Large intestine (tissue), 3 donors: ENCODE measurements at regions not wholly inside any gene's neighbourhood (a gene's known extent, or its start where the extent isn't known, plus 50 kb on each side); places are given as distances from the start of the nearest gene placed in this dataset.

Experiments used
- DNase-seq, 2 donors: peaks; one replicate each; pipeline versions ENCODE4 v3.0.0 to v3.0.0-alpha.2; 2013
- H3K27ac ChIP-seq: one replicate; pipeline ENCODE4 v1.5.1; 2013; ENCODE audit warnings: low read length
- H3K27me3 ChIP-seq: 2 replicates; pipeline ENCODE4 v1.6.1; 2013; ENCODE audit warnings: low read length; ENCODE audit not compliant: control insufficient read depth, insufficient read depth
- H3K36me3 ChIP-seq: 2 replicates; pipeline ENCODE4 v1.6.1; 2013; ENCODE audit warnings: low read length; ENCODE audit not compliant: control insufficient read depth, insufficient read depth
- H3K4me1 ChIP-seq: one replicate; pipeline ENCODE4 v1.6.1; 2013; ENCODE audit warnings: low read length; ENCODE audit not compliant: control insufficient read depth, insufficient read depth
- H3K4me3 ChIP-seq: one replicate; pipeline ENCODE4 v1.5.1; 2013; ENCODE audit warnings: low read length
- H3K9me3 ChIP-seq: one replicate; pipeline ENCODE4 v1.6.1; 2013; ENCODE audit warnings: mild to moderate bottlenecking, low read depth, low read length, moderate library complexity; ENCODE audit not compliant: control insufficient read depth
- WGBS: methylation state at CpG from one replicate; pipeline ENCODE4 v1.1.5; 2013; ENCODE audit warnings: low lambda C conversion rate; ENCODE audit not compliant: insufficient coverage; 5-methylcytosine and 5-hydroxymethylcytosine counted together

GRCh38 chr9:94014920-94015319 is 59.8 kb upstream of the BARX1 start:
- no peaks in the 10 kb centered on the region for H3K36me3 ChIP-seq
- no CpG with 5 or more reads among the region's 4 CpGs for WGBS
- H3K27me3 ChIP-seq, result no peaks in the 10 kb centered on the region
- H3K4me3 ChIP-seq, result no peak overlapping the region
- H3K9me3 ChIP-seq, result no peaks in the 10 kb centered on the region
- H3K4me1 ChIP-seq, result no peaks in the 10 kb centered on the region
- no peak for DNase-seq
- no peak overlapping the region for H3K27ac ChIP-seq

GRCh38 chr9:94014066-94014654 is 59.0 kb upstream of the BARX1 start:
- no peak for DNase-seq
- H3K27me3 ChIP-seq, result no peaks in the 10 kb centered on the region
- H3K4me1 ChIP-seq, result no peaks in the 10 kb centered on the region
- no peaks in the 10 kb centered on the region for H3K9me3 ChIP-seq
- H3K36me3 ChIP-seq, result no peaks in the 10 kb centered on the region
- WGBS, result no CpG with 5 or more reads among the region's 1 CpG
- no peak overlapping the region for H3K4me3 ChIP-seq
- no peak overlapping the region for H3K27ac ChIP-seq

GRCh38 chr9:94010980-94011533 is 55.9 kb upstream of the BARX1 start:
- no peak for DNase-seq
- no peaks in the 10 kb centered on the region for H3K9me3 ChIP-seq
- no peak overlapping the region for H3K27ac ChIP-seq

GRCh38 chr9:94005272-94005901 is 50.2 kb upstream of the BARX1 start:
- peaks cover 7% of the 10 kb centered on the region for H3K27me3 ChIP-seq
- H3K4me3 ChIP-seq, result no peak overlapping the region
- no peaks in the 10 kb centered on the region for H3K36me3 ChIP-seq
- no CpG with 5 or more reads among the region's 3 CpGs for WGBS
- H3K27ac ChIP-seq, result no peak overlapping the region
- no peak for DNase-seq
- H3K9me3 ChIP-seq, result no peaks in the 10 kb centered on the region
- no peaks in the 10 kb centered on the region for H3K4me1 ChIP-seq

More at GRCh38 chr9:94010980-94011533, 55.9 kb upstream of the BARX1 start:
- no CpG with 5 or more reads among the region's 4 CpGs for WGBS
- Histone ChIP-seq H3K27me3 (peaks cover 7% of the 10 kb centered on the region), H3K4me3 (no peak overlapping the region), H3K4me1 (no peaks in the 10 kb centered on the region), H3K36me3 (no peaks in the 10 kb centered on the region)
